Transverse colon (tissue), 4 donors: ENCODE measurements at regions not wholly inside any gene's neighbourhood (a gene's known extent, or its start where the extent isn't known, plus 50 kb on each side); places are given as distances from the start of the nearest gene placed in this dataset.

Experiments used
- CTCF ChIP-seq, 5 experiments: fragments of 200-600 bp in 3 of 5; fragments of 450-650 bp in 2 of 5; sonication (generic) in 3 of 5; IDR thresholded peaks; 1 replicate in 2 of 5; 2 replicates in 3 of 5; pipeline ENCODE4 v1.5.1; 2016 to 2017; ENCODE audit warnings: antibody characterized with exemption in 5 of 5, inconsistent platforms in 3 of 5, mild to moderate bottlenecking in 2 of 5, moderate library complexity in 1 of 5
- POLR2AphosphoS5 ChIP-seq, 3 donors: sonication (generic); formaldehyde crosslinking; IDR thresholded peaks; one replicate each; pipeline ENCODE4 v1.6.1; 2016; ENCODE audit warnings: antibody characterized with exemption in 3 of 3

- TF ChIP-seq POLR2AphosphoS5 (IDR thresholded peaks at IDR 0.05) = no peak
- no peak for TF ChIP-seq CTCF (IDR thresholded peaks at IDR 0.05)
These were observed 199.0 kb upstream of the MAMLD1 start for GRCh38 chrX:150163956-150164726.
